HG02884 (cell line): ENCODE measurements at regions not wholly inside any gene's neighbourhood (a gene's known extent, or its start where the extent isn't known, plus 50 kb on each side); places are given as distances from the start of the nearest gene placed in this dataset.
"Not testable (repeated sequence)": the region's sequence is repeated elsewhere in the genome, so short reads cannot be mapped to it uniquely, and the experiment has no call there.

Experiments
- ATAC-seq: cut with Tn5 transposase; IDR thresholded peaks from one replicate; pipeline ENCODE4 v1.9.1; 2021; ENCODE audit warnings: mild to moderate bottlenecking, moderate library complexity; ENCODE audit not compliant: unreplicated experiment

DNA sequence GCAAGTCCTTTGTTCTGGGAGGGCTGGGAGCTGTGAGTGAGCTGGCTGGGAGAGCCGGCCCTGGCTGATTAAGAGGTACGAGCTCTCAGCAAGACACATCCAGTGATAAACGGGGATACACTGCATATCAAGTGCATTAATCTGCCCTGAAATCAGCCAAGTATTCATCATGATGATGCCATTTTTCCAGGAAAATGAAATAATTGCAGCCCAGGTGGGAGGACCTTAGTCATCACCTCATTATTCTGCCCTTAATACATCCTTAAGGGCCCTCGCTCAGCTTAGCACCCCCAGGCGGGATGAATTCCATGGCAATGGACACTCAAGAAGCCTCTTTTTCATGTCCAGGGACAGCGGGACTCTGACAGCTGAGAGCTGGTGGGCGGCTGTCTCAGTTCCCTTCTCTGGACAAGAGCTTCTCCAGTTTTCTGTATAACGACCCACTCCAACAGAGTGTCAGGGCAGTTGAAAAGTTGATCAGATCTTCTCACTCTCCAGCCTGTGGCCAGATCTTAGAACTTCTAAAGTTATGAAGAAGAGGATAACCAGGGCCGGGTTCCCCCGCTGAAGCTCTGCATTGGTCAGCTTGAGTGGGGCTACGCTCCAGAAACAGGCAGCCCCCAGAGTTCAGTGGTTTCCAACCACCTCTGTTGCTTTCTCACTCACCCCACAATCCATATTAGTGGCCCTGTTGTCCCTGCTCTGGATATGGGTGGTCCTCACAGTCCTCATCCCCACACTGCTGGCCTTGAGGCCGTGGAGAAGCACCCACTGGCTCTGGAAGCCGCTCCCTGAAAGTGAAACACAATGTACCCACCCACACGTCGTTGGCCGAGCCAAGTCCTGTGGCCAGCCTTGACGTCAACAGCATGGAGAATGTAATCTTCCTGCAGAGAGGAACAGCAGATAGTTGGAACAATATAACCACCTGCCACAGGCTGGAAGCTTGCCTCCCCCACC, 306.2 kb upstream of the DIO3 start:
- no peak for ATAC-seq

DNA sequence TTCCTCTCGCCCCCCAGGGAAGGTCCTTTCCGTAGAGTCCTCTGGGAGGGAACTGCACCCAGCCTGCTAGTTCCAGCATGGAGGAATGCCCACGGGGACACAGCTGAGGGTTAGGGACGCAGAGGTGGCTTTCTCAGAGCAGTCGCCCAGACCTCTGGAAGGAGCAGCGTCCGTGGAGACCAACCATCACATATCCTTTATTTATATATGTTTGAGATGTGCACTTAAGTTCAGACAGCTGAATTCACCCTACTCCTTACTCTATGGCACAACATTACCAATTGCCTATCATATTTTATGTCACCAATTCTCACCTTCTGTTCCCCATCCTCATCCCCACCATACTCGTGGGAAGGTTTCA, 305.6 kb upstream of the DIO3 start:
- ATAC-seq: no peak

DNA sequence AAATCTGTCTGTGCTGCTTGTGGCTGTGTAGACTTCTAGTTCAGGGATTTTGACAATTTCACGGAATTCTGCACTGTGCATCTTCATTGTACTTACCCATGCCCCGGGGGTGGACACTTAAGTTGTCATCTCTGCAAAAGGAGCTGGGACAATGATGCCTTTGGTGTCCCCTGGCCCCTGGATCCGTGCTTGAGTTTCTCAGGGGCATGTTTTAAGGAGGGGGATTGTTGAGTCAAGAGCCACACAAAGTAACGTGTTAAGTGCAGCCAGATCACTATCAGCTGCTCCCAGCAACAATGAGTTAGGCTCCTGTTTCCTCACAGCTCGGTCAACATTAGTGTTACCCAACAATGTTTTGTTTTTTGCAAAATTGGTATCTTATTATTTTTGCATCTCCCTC, 305.0 kb upstream of the DIO3 start:
- ATAC-seq: no peak

DNA sequence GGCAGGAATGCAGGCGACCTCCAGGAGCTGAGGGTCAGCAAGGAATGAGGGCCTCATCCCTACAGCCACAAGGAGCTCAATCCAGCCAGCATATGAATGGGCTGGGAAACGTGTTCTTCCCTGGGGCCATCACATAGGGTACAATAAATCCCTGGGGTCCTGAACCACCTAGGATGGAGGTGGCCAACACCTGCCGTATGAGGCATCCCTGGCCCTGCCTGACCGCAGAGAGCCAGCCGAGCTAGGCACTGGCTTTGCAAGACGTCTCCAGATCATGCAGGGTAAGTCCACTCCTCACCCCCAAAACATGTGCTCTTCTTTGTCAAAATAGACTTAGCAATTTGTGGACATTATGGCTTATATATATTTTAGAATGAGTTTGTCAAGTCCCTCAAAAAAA, 303.7 kb upstream of the DIO3 start:
- ATAC-seq: no peak

DNA sequence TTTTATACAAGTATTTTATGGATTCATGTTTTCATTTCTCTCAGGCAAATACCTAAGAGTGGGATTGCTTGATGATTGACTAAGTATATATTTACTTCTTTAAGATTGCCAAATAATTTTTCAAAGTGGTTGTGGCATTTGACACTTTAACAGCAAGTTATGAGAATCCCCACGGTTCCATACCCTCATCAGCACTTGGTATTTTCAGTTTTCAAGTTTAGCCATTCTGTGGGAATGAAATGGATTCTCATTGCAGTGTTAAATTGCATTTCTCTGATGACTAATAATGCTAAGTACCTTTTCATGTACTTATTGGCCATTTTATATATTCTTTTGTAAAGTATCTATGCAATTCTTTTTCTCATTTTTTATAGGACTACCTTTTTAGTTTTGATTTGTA, 301.5 kb upstream of the DIO3 start:
- no peak for ATAC-seq

DNA sequence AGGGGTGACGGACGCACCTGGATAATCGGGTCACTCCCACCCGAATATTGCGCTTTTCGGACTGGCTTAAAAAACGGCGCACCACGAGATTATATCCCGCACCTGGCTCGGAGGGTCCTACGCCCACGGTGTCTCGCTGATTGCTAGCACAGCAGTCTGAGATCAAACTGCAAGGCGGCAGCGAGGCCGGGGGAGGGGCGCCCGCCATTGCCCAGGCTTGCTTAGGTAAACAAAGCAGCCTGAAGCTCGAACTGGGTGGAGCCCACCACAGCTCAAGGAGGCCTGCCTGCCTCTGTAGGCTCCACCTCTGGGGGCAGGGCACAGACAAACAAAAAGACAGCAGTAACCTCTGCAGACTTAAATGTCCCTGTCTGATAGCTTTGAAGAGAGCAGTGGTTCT, 294.9 kb upstream of the DIO3 start:
- not testable (repeated sequence) for ATAC-seq

DNA sequence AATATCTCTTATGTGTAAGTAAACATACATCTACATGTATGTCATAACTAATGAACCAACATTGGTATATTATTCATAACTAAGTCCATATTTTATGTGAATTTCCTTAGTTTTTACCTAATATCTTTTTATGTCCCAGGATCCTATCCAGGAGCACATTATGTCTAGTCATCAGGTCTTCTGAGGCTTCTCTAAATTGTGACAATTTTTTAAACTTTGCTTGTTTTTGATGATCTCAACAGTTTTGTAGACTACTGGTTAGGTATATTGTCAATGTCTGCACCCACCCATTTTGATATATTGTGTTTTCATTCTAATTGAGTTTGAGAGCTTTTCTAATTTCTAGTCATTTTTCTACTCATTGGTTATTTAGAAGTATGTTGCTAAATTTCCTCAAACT, 288.2 kb upstream of the DIO3 start:
- no peak for ATAC-seq

DNA sequence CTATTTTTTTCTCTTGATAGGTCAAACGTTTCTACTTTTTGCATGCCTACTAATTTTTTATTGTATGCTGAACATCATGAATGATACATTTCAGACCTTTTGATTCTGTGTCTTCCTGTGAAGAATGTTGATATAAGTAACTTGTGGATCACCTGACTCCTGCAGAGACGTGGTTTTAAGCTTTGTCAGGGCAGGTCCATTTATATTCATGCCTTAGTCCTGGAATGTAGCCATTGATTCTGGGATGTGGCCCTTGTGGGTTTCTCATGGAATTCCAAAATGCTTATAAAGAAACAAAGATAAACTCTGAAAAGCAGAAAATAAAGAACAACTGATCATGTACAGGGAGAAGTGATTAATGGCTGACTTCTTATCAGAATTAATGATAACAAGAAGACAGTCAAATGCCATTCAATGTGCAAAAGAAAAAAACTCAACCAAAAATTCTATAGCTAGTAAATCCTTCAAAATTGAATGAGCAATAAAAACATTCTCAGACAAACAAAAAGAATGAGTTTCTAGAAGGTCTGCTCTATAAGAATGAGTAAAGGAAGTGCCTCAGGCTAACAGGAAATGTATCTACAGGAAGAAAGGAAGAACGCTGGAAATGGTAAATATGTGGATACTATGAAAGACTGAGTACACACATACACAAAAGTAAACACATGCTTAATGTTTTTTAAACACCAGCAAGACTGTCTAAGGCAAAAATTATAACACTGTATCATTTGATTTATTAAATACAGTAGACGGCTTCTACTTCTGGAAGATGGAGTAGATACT, 284.8 kb upstream of the DIO3 start:
- no peak for ATAC-seq

DNA sequence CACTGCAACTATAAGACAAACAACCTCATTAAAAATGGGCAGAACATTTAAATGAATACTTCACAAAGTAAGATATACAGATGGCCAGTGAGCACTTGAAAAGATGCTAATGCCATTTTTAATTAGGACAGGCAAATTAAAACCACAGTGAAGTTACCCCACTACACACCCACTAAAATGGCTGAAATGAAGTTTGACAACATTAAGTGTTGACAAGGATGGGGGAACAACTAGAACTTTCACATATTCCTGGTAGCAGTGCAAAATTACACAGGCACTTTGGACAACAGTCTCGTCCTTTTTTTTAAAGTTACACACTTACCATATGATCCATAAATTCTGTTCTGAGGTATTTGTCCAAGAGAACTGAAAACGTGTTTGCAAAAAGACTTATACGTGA, 278.9 kb upstream of the DIO3 start:
- ATAC-seq: no peak

DNA sequence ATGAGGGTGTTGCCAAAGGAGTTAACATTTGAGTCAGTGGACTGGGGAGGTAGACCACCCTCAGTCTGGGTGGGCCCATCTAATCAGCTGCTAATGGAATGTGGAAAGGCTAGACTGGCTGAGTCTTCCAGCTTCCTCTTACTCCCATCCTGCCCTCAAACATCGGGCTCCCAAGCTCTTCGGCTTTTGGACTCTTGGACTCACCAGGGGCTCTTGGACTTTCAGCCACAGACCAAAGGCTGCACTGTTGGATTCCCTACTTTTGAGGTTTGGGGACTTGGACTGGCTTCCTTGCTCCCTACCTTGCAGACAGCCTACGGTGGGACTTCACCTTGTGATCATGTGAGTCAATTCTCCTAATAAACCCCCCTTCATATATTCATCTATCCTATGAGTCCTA, 276.6 kb upstream of the DIO3 start:
- no peak for ATAC-seq

DNA sequence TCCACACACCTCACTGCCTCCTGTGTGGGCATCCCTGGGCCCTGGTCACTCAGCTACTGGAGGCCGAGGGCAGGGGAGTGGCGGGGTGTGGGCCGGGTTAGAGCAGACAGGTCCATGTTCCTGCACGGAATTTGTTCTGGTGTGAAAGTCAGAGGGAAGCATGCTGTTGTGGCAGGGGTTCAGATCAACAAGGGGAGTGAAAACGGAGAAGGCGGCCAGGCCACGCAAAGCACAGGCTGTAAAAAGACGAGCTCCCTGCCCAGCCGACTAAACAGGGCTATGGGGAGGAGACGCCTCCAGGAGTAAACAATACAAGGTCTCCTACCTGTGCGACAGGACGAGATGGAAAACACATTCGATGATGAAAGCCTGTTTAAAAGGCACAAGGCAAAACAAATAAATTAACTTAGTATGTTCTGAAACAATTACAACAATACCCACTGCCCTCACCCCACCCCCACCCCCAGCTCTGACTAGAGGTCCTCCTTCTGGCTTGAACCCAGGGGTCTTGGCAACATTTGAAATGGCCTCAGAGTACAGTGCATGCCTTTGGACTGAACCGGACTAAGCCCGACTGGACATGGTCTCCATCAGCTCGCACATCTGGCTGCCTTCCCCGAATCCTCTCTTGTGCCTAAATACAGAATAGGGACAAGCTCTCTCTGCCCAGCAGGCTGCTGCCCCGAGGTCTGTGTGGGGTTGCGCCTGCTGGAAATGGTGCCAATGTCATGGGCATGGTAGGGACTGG, 274.9 kb upstream of the DIO3 start:
- ATAC-seq: no peak

DNA sequence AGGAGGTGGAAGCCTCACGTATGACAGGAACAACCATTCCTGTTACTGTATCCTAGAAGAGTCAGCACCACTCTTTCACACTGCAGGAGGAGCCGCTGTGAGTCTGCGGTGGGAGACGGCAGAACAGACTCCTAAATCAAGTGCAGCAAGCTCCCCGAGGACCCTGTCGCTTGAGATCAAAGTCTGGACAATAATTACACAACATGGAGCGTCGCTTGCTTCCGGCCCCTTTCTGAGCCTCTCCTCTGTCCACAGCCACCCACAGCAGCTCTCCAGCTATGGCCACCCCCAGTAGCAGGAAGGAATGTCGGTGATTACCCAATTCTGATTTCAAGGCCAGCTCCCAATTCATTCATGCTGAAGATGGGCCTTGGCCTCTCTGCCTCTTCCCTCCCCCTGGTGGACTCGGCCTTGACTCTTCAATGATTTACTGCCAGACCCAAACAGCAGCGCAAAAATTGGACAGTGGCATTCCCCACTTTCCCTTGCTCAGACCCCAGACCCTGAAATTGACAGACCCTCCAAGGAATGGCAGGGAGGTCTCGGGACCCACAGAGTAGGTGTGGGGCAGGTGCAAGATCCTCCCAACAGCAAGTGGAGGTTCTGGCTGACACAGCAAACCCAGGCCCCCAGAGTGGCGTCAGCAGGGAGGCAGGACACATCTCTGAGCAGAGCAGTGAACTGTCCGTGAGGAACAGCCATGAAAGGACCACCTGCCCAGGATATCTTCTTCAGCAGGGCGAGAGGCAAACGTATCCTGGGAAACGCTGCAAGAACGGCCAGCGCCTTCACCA, 272.7 kb upstream of the DIO3 start:
- ATAC-seq: no peak

DNA sequence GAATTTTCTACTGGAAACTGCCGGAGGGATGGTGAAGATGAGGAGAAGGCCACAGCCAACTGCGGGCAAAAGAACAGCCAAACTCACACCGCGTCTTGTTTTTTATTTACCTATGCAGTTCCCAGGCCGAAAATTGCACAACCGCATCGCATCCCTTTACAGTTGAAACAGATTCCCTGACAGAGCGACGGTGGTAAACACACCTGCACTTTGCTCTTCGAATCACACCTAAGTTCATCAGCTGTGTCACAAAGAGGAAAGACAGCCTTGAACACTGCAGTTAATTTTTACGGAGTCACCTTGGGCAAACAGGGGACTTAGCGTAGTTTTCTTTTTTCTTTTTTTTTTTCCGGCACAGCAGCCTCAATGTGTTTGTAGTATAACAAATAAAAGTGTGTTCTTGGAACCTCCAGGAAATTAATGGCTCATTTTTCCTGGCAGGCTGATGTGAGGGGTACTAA, 272.0 kb upstream of the DIO3 start:
- ATAC-seq: no peak

DNA sequence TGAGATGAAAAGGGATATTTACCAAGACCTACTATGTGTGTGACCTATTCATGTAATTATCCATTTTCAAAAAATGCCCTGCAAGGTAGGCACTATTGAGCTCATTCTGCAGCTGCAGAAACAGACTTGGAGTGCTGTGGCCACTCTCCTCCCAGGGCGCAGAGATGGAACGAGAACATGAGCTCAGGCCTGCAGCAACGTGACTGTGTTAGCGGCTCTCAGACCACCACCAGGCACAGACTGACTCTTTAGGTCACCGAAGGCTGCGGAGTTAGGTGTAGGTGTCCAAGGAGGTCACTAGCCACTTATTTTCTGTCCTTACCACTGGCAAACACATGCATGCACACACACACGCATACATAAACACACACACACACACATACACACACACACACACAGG, 271.4 kb upstream of the DIO3 start:
- ATAC-seq: no peak

DNA sequence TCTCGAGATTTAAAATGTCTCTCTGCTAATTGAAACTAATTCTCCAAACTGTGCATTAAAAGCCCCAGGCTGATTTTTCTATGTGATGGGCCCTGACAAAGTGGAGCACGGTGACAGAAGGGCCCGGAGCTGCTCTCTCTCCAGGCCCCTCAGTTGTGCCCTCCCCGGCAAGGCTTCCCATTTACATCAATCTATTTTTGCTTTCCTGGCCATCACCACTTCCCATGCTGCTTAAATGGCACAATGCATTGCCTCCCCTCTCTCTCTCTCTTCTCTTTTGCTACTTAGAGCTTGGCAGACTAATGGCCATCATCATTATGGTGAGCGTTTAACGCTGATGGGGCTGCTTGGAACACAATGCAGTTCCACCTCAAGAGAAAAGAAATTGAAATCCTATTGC, 270.7 kb upstream of the DIO3 start:
- no peak for ATAC-seq

DNA sequence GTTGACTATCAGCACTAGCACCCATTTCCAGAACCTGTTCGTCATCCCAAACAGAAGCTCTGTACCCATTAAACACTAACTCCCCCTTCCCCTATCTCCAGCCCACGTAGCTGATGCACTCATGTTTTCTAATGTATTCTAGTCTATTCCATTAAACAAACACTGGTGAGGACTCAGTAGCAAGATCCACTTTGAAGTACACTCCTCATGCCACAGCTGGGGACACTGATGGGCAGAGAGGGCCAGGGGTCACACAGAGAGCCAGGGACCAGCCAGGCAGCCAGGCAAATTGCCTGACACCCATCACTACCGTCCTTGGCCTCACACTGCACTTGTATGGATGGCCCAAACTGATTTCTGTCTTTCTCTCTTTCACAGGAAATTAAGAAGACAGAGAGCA, 269.9 kb upstream of the DIO3 start:
- no peak for ATAC-seq

DNA sequence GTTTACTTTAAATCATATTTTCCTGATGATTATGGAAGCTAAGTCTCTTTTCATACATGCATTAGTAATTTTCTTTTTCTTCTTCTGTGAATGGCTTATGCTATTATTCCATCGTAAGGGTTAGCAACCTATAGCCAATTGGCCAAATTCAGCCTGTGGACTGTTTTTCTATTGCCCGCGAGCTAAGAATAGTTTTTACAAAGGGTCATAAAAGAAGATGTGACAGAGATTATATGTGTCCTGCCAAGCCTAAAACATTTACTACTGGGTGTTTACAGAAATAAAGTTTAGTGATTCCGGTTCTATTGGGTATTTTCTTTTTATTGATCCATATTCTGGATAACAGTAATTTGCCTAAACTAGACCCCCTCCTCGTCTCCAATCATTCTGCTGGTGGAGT, 268.8 kb upstream of the DIO3 start:
- ATAC-seq: no peak

DNA sequence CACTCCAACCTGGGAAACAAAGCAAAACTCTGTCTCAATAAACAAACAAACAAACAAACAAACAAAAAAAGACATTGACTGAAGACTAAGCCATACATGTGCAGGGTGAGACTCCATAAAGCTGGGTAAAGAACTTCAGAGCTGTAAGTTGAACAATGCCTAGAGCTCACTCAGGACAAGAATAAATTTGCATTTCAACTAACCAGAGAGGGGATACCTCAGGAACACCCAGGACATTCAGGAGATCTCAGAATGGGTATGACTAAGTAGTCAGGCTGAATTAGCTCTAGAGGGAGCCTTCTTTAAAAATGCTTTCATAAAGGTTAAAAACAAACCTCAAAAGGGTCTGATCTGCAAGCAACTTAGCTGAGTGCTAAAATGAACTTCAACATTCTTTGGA, 267.7 kb upstream of the DIO3 start:
- ATAC-seq: no peak

DNA sequence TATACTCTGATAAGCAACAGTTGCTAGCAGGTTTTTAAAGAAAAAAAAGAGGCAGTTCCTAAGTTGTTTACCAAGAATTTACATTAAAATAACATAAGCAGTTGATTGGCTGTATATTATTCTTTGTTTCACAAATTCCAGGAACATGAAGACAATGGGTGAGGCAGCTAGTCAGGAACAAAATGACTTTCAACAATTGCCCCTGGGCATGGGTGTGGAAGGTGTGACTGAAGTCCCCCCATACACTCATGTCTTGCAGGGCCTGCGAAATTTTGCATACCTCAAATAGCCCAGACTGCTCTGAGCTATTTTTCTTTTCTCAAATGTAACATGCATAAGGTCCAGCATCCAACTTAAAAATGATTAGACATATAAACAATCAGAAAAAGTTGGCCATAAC, 267.2 kb upstream of the DIO3 start:
- no peak for ATAC-seq

DNA sequence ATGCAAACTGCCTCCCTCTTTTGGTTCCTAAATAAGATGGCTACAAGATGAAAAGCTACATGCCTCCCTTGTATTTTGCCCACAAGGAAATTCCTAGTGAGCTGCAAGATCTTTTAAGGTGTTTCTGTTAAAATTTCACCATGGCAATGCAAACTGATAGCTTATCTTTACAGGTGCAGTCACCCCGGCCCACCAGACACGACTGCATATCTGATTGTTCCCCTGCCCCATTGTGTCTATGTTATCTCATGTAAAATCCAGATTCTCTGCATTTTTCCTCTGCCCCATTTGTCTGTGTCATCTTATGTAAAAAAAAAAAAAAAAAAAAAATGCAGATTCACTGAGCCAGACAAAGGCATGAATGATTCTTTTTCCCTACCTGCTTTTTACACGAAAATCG, 261.5 kb upstream of the DIO3 start:
- ATAC-seq: not testable (repeated sequence)

DNA sequence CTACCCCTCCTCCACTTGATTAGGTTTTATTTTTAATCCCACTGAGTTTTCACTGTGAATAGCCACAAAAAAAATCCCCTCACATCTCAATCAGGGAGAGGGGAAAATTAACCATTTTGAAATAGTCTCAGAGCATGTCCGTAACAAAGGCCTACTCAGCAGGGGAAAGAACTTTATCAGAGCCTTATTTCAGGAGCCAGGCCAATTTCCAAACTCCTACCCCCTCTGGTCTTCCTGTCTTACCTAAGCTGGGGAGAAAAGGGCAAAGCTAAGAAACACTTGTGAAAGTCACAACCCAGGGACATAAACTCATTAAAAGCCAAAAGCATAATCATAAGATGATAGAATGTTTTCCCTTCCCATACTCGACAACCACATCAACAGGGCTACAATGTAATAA, 260.3 kb upstream of the DIO3 start:
- no peak for ATAC-seq
